ENCODE measurements at regions not wholly inside any gene's neighbourhood (a gene's known extent, or its start where the extent isn't known, plus 50 kb on each side); places are given as distances from the start of the nearest gene placed in this dataset.
A peak's percentile ranks its signal among the peaks of the same experiment; 100 is the strongest.
"Not testable (repeated sequence)": the region's sequence is repeated elsewhere in the genome, so short reads cannot be mapped to it uniquely, and the experiment has no call there.

GRCh38 chr12:128026696-128027574 is 240.0 kb upstream of the TMEM132C start:
- no peak for DNase-seq (ENCODE audit: low spot score)

- DNase-seq (ENCODE audit: low spot score), result no peak
Observed at GRCh38 chr12:128033473-128033872, 233.5 kb upstream of the TMEM132C start.

GRCh38 chr12:128040971-128041370 is 226.0 kb upstream of the TMEM132C start:
- DNase-seq (ENCODE audit: low spot score), result no peak

GRCh38 chr12:128042283-128042682 is 224.7 kb upstream of the TMEM132C start:
- not testable (repeated sequence) for DNase-seq (ENCODE audit: low spot score)

- no peak for DNase-seq (ENCODE audit: low spot score)
Observed at GRCh38 chr12:128042825-128043224, 224.1 kb upstream of the TMEM132C start.

GRCh38 chr12:128043317-128043716 is 223.7 kb upstream of the TMEM132C start:
- DNase-seq (ENCODE audit: low spot score), result no peak

- DNase-seq (ENCODE audit: low spot score), result no peak
Observed at GRCh38 chr12:128047266-128048060, 219.5 kb upstream of the TMEM132C start.

- no peak for DNase-seq (ENCODE audit: low spot score)
Observed at GRCh38 chr12:128052331-128052730, 214.6 kb upstream of the TMEM132C start.

- no peak for DNase-seq (ENCODE audit: low spot score)
Observed at GRCh38 chr12:128052777-128053176, 214.2 kb upstream of the TMEM132C start.

GRCh38 chr12:128055567-128055966 is 211.4 kb upstream of the TMEM132C start:
- DNase-seq (ENCODE audit: low spot score), result no peak

GRCh38 chr12:128056136-128056801 is 210.7 kb upstream of the TMEM132C start:
- no peak for DNase-seq (ENCODE audit: low spot score)

- no peak for DNase-seq (ENCODE audit: low spot score)
Observed at GRCh38 chr12:128057586-128057985, 209.4 kb upstream of the TMEM132C start.

GRCh38 chr12:128059621-128060370 is 207.2 kb upstream of the TMEM132C start:
- DNase-seq (ENCODE audit: low spot score), result no peak

GRCh38 chr12:128068211-128068610 is 198.8 kb upstream of the TMEM132C start:
- no peak for DNase-seq (ENCODE audit: low spot score)

- DNase-seq (ENCODE audit: low spot score), result peak; percentile 38
Observed at GRCh38 chr12:128069359-128069997, 197.5 kb upstream of the TMEM132C start.

GRCh38 chr12:128073937-128074336 is 193.0 kb upstream of the TMEM132C start:
- DNase-seq (ENCODE audit: low spot score), result no peak

GRCh38 chr12:128075332-128075731 is 191.6 kb upstream of the TMEM132C start:
- DNase-seq (ENCODE audit: low spot score), result no peak

GRCh38 chr12:128076188-128076587 is 190.8 kb upstream of the TMEM132C start:
- no peak for DNase-seq (ENCODE audit: low spot score)

GRCh38 chr12:128077211-128077916 is 189.6 kb upstream of the TMEM132C start:
- no peak for DNase-seq (ENCODE audit: low spot score)

- DNase-seq (ENCODE audit: low spot score), result no peak
Observed at GRCh38 chr12:128077917-128078298, 189.1 kb upstream of the TMEM132C start.
